SKM-1 (cell line): ENCODE measurements at regions not wholly inside any gene's neighbourhood (a gene's known extent, or its start where the extent isn't known, plus 50 kb on each side); places are given as distances from the start of the nearest gene placed in this dataset.

Experiments
- DNase-seq: peaks from one replicate; lab custom pipeline; 2025; ENCODE audit not compliant: unreplicated experiment; lab: John Stamatoyannopoulos, UW

GRCh38 chr2:19750136-19750535, 151.6 kb downstream of the TTC32 start:
- DNase-seq: no peak

- DNase-seq: no peak
These were observed 152.3 kb downstream of the TTC32 start for GRCh38 chr2:19749507-19749836.

GRCh38 chr2:19748711-19749506, 152.9 kb downstream of the TTC32 start:
- no peak for DNase-seq

- no peak for DNase-seq
These were observed 153.8 kb downstream of the TTC32 start for GRCh38 chr2:19748073-19748375.

GRCh38 chr2:19747310-19748072, 154.3 kb downstream of the TTC32 start:
- DNase-seq: no peak

- DNase-seq: no peak
These were observed 155.0 kb downstream of the TTC32 start for GRCh38 chr2:19746611-19747309.

GRCh38 chr2:19746137-19746600, 155.6 kb downstream of the TTC32 start:
- DNase-seq: no peak

GRCh38 chr2:19745318-19746136, 156.3 kb downstream of the TTC32 start:
- no peak for DNase-seq

- no peak for DNase-seq
These were observed 157.2 kb downstream of the TTC32 start for GRCh38 chr2:19744456-19745199.

GRCh38 chr2:19743641-19744040, 158.1 kb downstream of the TTC32 start:
- DNase-seq: no peak

- DNase-seq: no peak
These were observed 158.9 kb downstream of the TTC32 start for GRCh38 chr2:19742872-19743271.

GRCh38 chr2:19739256-19739655, 162.5 kb downstream of the TTC32 start:
- DNase-seq: no peak

- DNase-seq: no peak
These were observed 163.1 kb downstream of the TTC32 start for GRCh38 chr2:19738707-19739106.

GRCh38 chr2:19736191-19736831, 165.5 kb downstream of the TTC32 start:
- no peak for DNase-seq

- DNase-seq: no peak
These were observed 167.8 kb downstream of the TTC32 start for GRCh38 chr2:19733951-19734425.

- DNase-seq: no peak
These were observed 168.4 kb downstream of the TTC32 start for GRCh38 chr2:19733390-19733789.

GRCh38 chr2:19732255-19732654, 169.5 kb downstream of the TTC32 start:
- no peak for DNase-seq

- no peak for DNase-seq
These were observed 170.3 kb downstream of the TTC32 start for GRCh38 chr2:19731515-19731914.

GRCh38 chr2:19731037-19731436, 170.7 kb downstream of the TTC32 start:
- DNase-seq: no peak

- DNase-seq: no peak
These were observed 173.7 kb downstream of the TTC32 start for GRCh38 chr2:19728125-19728524.
